ENCODE measurements at regions not wholly inside any gene's neighbourhood (a gene's known extent, or its start where the extent isn't known, plus 50 kb on each side); places are given as distances from the start of the nearest gene placed in this dataset.

GRCh38 chr5:104942735-104943134, 1380.1 kb upstream of the NUDT12 start:
- no peak for TF ChIP-seq TARDBP (IDR thresholded peaks at IDR 0.05)
- TF ChIP-seq FOXM1 (IDR thresholded peaks at IDR 0.05; ENCODE audit: borderline replicate concordance): no peak
- TF ChIP-seq HDGF (IDR thresholded peaks at IDR 0.05; ENCODE audit: borderline replicate concordance): no peak
- no peak for TF ChIP-seq FOXK2 (IDR thresholded peaks at IDR 0.05)

Measured in HEK293T (cell line).